Adrenal gland (tissue), 9 donors: ENCODE measurements at regions not wholly inside any gene's neighbourhood (a gene's known extent, or its start where the extent isn't known, plus 50 kb on each side); places are given as distances from the start of the nearest gene placed in this dataset.

Source experiments
- DNase-seq, 7 donors: peaks; one replicate each; pipeline ENCODE4 v3.0.0-alpha.2; 2019 to 2020
- H3K27ac ChIP-seq, 5 donors: fragments of 200-600 bp; sonication (generic) in 4 of 5; 1 replicate in 3 of 5; 2 replicates in 2 of 5; pipeline versions ENCODE4 v1.5.1 to v1.8.0; 2016 to 2020; ENCODE audit warnings: mild to moderate bottlenecking in 1 of 5
- H3K27me3 ChIP-seq: fragments of 200-600 bp; 2 replicates; pipeline ENCODE4 v1.8.0; 2021
- H3K36me3 ChIP-seq, 2 donors: fragments of 200-600 bp; replicated peaks in 1 of 2; 1 replicate in 1 of 2; 2 replicates in 1 of 2; pipeline versions ENCODE4 v1.5.1 to v1.8.0; 2018 to 2022
- H3K4me1 ChIP-seq, 2 donors: fragments of 200-600 bp; replicated peaks in 1 of 2; 1 replicate in 1 of 2; 2 replicates in 1 of 2; pipeline versions ENCODE4 v1.5.1 to v1.8.0; 2018 to 2021
- H3K4me3 ChIP-seq, 4 donors: fragments of 200-600 bp; sonication (generic) in 3 of 4; one replicate each; pipeline ENCODE4 v1.5.1; 2016 to 2018
- H3K9me3 ChIP-seq, 3 donors: fragments of 200-600 bp; sonication (generic) in 1 of 3; replicated peaks in 1 of 3; 1 replicate in 2 of 3; 2 replicates in 1 of 3; pipeline versions ENCODE4 v1.5.1 to v1.8.0; 2016 to 2021
- POLR2A ChIP-seq, 2 donors: fragments of 450-650 bp; IDR thresholded peaks; one replicate each; pipeline ENCODE4 v1.6.1; 2017; ENCODE audit warnings: antibody characterized with exemption in 2 of 2, mild to moderate bottlenecking in 2 of 2, moderate library complexity in 1 of 2
- WGBS, 4 donors: extraction: QIAGEN DNeasy Blood & Tissue Kit in 2 of 4; methylation state at CpG; one replicate each; pipeline versions ENCODE4 v1.1.5 to v1.1.7; 2013 to 2017; 5-methylcytosine and 5-hydroxymethylcytosine counted together
- intact Hi-C, 2 donors: fragments of 100-400 bp; cut with DNase I; formaldehyde crosslinking; loops; one replicate each; pipeline versions ENCODE4 v1.14.1 to v1.15.0; 2022 to 2023
- TF ChIP-seq, protein P1 (sequence below), 6 experiments: fragments of 450-650 bp in 4 of 6; fragments of 200-600 bp in 2 of 6; sonication (generic) in 1 of 6; IDR thresholded peaks; 1 replicate in 5 of 6; 2 replicates in 1 of 6; pipeline versions ENCODE4 v1.5.1 to v1.8.0; 2016 to 2021; ENCODE audit warnings: antibody characterized with exemption in 6 of 6, mild to moderate bottlenecking in 2 of 6, moderate library complexity in 1 of 6
- donor health status: healthy with polysubstance abuse.
- donor health status: Bipolar disorder and iron deficiency.
- donor health status: DM: yes; HTN: yes; CAD: no.
- donor health status: DM: no; HTN: no; CAD: no.
- donor health status: DM: no; HTN: no; CAD: no.

DNA sequence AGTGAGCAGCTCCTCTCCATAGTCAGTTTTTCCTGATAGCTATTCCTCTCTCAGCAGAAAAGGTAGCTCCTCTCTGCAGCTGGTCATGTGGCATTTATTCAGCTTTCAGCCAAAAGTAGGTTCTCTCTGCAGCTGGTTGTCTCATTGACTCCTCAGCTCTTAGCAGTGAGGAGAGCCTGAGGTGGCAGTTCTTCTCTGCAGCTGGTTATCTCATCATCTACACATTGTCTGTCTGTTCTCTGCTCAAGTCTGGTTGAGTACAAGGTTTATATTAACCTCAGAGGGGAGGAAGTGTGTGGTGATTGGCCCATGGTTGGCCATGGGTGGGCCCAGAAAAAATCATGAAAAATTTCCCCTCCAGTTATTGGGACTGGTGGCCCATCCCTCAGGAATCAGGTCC, 338.3 kb downstream of the KDM5D start:
- Histone ChIP-seq H3K27me3 (no peaks in the 10 kb centered on the region), H3K9me3 (no peaks in the 10 kb centered on the region), H3K36me3 (no peaks in the 10 kb centered on the region), H3K4me3 (no peak overlapping the region), H3K27ac (no peak overlapping the region), H3K4me1 (no peaks in the 10 kb centered on the region)
- DNase-seq: no peak
- TF ChIP-seq, protein P1, sequence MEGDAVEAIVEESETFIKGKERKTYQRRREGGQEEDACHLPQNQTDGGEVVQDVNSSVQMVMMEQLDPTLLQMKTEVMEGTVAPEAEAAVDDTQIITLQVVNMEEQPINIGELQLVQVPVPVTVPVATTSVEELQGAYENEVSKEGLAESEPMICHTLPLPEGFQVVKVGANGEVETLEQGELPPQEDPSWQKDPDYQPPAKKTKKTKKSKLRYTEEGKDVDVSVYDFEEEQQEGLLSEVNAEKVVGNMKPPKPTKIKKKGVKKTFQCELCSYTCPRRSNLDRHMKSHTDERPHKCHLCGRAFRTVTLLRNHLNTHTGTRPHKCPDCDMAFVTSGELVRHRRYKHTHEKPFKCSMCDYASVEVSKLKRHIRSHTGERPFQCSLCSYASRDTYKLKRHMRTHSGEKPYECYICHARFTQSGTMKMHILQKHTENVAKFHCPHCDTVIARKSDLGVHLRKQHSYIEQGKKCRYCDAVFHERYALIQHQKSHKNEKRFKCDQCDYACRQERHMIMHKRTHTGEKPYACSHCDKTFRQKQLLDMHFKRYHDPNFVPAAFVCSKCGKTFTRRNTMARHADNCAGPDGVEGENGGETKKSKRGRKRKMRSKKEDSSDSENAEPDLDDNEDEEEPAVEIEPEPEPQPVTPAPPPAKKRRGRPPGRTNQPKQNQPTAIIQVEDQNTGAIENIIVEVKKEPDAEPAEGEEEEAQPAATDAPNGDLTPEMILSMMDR (IDR thresholded peaks at IDR 0.05): no peak
- no peak for TF ChIP-seq POLR2A (IDR thresholded peaks at IDR 0.05)
- intact Hi-C loops: no loop called here

DNA sequence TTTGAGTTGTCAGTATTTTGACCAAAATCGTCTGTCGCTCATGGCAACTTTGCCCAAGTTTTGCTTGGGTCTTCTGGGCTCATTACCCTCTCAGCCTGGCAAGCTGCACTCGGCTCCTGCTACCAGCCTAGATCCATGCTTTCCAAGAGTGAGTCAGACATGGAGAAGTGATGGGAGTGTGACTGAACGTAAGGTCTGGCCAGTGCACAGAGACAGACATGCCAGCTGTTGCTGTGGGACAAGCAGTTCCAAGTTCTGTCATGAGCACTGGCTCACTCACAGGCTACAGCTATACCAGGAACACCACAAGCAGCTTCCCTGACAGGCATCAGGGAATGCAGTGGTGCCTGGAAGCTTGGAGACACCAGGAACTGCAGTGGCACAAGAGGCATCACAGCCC, 338.9 kb downstream of the KDM5D start:
- no peak for DNase-seq
- no peaks in the 10 kb centered on the region for H3K36me3 ChIP-seq
- no peak overlapping the region for H3K4me3 ChIP-seq
- no peak for TF ChIP-seq POLR2A (IDR thresholded peaks at IDR 0.05)
- TF ChIP-seq, protein P1 (IDR thresholded peaks at IDR 0.05): no peak
- H3K27ac ChIP-seq: no peak overlapping the region
- H3K9me3 ChIP-seq: no peaks in the 10 kb centered on the region
- WGBS, 4 donors: 64 to 71% methylated on average over 4 of the region's 4 CpGs; no CpG with 5 or more reads in 2 of the 4 donors
- intact Hi-C loops: no loop called here
- no peaks in the 10 kb centered on the region for H3K4me1 ChIP-seq
- H3K27me3 ChIP-seq: no peaks in the 10 kb centered on the region

DNA sequence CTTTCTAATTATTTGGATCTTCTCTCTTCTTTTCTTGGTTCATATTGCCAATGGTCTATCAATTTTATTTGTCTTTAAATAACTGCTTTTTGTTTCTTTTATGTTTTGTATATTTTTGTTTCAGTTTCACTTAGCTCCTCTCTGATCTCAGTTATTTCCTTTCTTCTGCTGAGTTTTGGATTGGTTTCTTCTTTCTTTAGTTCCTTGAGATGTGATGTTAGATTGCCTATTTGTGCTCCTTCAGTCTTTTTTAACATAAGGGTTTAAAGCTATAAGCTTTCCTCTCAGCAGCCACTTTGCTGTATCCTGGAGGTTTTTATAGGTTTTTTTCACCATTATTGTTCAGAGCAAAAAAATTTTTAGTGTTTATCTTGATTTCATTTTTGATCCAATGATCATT, 351.6 kb downstream of the KDM5D start:
- no peak for TF ChIP-seq POLR2A (IDR thresholded peaks at IDR 0.05)
- TF ChIP-seq, protein P1 (IDR thresholded peaks at IDR 0.05): no peak
- no peaks in the 10 kb centered on the region for H3K36me3 ChIP-seq
- H3K27ac ChIP-seq: no peak overlapping the region
- H3K4me1 ChIP-seq: no peaks in the 10 kb centered on the region
- H3K27me3 ChIP-seq: no peaks in the 10 kb centered on the region
- H3K9me3 ChIP-seq: no peaks in the 10 kb centered on the region
- intact Hi-C loops: no loop called here
- H3K4me3 ChIP-seq: no peak overlapping the region
- DNase-seq: no peak

DNA sequence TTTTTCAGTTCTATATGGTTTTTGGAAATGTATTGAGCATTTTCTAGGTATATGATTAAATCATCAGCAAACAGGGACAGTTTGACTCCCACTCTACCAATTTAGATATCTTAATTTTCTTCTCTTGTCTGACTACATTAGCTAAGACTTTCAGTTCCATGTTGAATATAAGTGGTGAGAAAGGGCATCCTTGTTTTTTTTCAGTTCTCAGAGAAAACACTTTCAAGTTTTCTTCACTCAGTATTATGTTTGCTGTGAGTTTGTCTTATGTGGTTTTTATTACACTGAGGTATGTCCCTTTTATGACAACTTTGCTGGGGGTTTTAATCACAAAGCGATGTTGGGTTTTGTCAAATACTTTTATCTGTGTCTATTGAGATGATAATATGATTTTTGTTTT, 352.6 kb downstream of the KDM5D start:
- no peak for DNase-seq
- intact Hi-C loops: no loop called here
- Histone ChIP-seq H3K36me3 (no peaks in the 10 kb centered on the region), H3K9me3 (no peaks in the 10 kb centered on the region), H3K27me3 (no peaks in the 10 kb centered on the region), H3K4me3 (no peak overlapping the region), H3K4me1 (no peaks in the 10 kb centered on the region), H3K27ac (no peak overlapping the region)
- 83 to 93% methylated on average over 1 of the region's 1 CpG; no CpG with 5 or more reads in 2 of the 4 donors for whole genome bisulfite sequencing, 4 donors
- TF ChIP-seq, protein P1 (IDR thresholded peaks at IDR 0.05): no peak
- no peak for TF ChIP-seq POLR2A (IDR thresholded peaks at IDR 0.05)
